ENCODE measurements at regions not wholly inside any gene's neighbourhood (a gene's known extent, or its start where the extent isn't known, plus 50 kb on each side); places are given as distances from the start of the nearest gene placed in this dataset.

- H3K27ac ChIP-seq: no peak overlapping the region
- H3K4me3 ChIP-seq: no peak overlapping the region
- no peak for DNase-seq (ENCODE audit: low spot score)
- TF ChIP-seq CTCF (IDR thresholded peaks at IDR 0.05): no peak
Observed at GRCh38 chr10:25797888-25798429, 136.1 kb upstream of the MYO3A start.

GRCh38 chr10:25804505-25804904, 129.5 kb upstream of the MYO3A start:
- Histone ChIP-seq H3K4me3 (no peak overlapping the region), H3K27ac (no peak overlapping the region)
- TF ChIP-seq CTCF (IDR thresholded peaks at IDR 0.05): no peak
- DNase-seq (ENCODE audit: low spot score): no peak

GRCh38 chr10:25805986-25806385, 128.0 kb upstream of the MYO3A start:
- no peak for TF ChIP-seq CTCF (IDR thresholded peaks at IDR 0.05)
- no peak overlapping the region for H3K4me3 ChIP-seq
- DNase-seq (ENCODE audit: low spot score): no peak
- no peak overlapping the region for H3K27ac ChIP-seq

GRCh38 chr10:25808372-25808771, 125.7 kb upstream of the MYO3A start:
- Histone ChIP-seq H3K27ac (no peak overlapping the region), H3K4me3 (no peak overlapping the region)
- no peak for TF ChIP-seq CTCF (IDR thresholded peaks at IDR 0.05)
- no peak for DNase-seq (ENCODE audit: low spot score)

GRCh38 chr10:25811052-25811685, 122.9 kb upstream of the MYO3A start:
- no peak overlapping the region for H3K4me3 ChIP-seq
- no peak for TF ChIP-seq CTCF (IDR thresholded peaks at IDR 0.05)
- H3K27ac ChIP-seq: no peak overlapping the region
- DNase-seq (ENCODE audit: low spot score): no peak

GRCh38 chr10:25813511-25813910, 120.5 kb upstream of the MYO3A start:
- TF ChIP-seq CTCF (IDR thresholded peaks at IDR 0.05): no peak
- no peak overlapping the region for H3K4me3 ChIP-seq
- H3K27ac ChIP-seq: no peak overlapping the region
- no peak for DNase-seq (ENCODE audit: low spot score)

- no peak for TF ChIP-seq CTCF (IDR thresholded peaks at IDR 0.05)
- Histone ChIP-seq H3K27ac (no peak overlapping the region), H3K4me3 (no peak overlapping the region)
- DNase-seq (ENCODE audit: low spot score): no peak
Observed at GRCh38 chr10:25815236-25815635, 118.8 kb upstream of the MYO3A start.
